Tibial nerve (tissue), 4 donors: ENCODE measurements at regions not wholly inside any gene's neighbourhood (a gene's known extent, or its start where the extent isn't known, plus 50 kb on each side); places are given as distances from the start of the nearest gene placed in this dataset.

ENCODE experiments used
- DNase-seq, 2 donors: peaks; one replicate each; pipeline ENCODE4 v3.0.0-alpha.2; 2019; ENCODE audit warnings: low spot score in 2 of 2
- H3K27ac ChIP-seq, 4 donors: fragments of 200-600 bp; sonication (generic) in 3 of 4; one replicate each; pipeline ENCODE4 v1.5.1; 2017 to 2019; ENCODE audit warnings: mild to moderate bottlenecking in 1 of 4
- H3K27me3 ChIP-seq, 2 donors: fragments of 200-600 bp; sonication (generic) in 1 of 2; one replicate each; pipeline versions ENCODE4 v1.5.1 to v1.6.0; 2017 to 2019
- H3K36me3 ChIP-seq, 3 donors: fragments of 200-600 bp; sonication (generic); one replicate each; pipeline ENCODE4 v1.5.1; 2018 to 2019
- H3K4me1 ChIP-seq, 4 donors: fragments of 200-600 bp; sonication (generic) in 3 of 4; one replicate each; pipeline ENCODE4 v1.5.1; 2017 to 2019
- H3K4me3 ChIP-seq, 4 donors: fragments of 200-600 bp; sonication (generic) in 3 of 4; one replicate each; pipeline ENCODE4 v1.5.1; 2017 to 2019; ENCODE audit warnings: mild to moderate bottlenecking in 1 of 4, moderate library complexity in 1 of 4
- H3K9me3 ChIP-seq, 4 donors: fragments of 200-600 bp; sonication (generic) in 3 of 4; one replicate each; pipeline ENCODE4 v1.5.1; 2017 to 2019
- CTCF ChIP-seq, 5 experiments: fragments of 200-600 bp in 3 of 5; fragments of 450-650 bp in 2 of 5; sonication (generic) in 3 of 5; IDR thresholded peaks; one replicate each; pipeline ENCODE4 v1.5.1; 2016 to 2019; ENCODE audit warnings: antibody characterized with exemption in 5 of 5, mild to moderate bottlenecking in 3 of 5, moderate library complexity in 2 of 5
- EP300 ChIP-seq, 2 donors: sonication (generic); formaldehyde crosslinking; IDR thresholded peaks; one replicate each; pipeline ENCODE4 v1.6.1; 2017; ENCODE audit warnings: antibody characterized with exemption in 2 of 2, mild to moderate bottlenecking in 1 of 2
- POLR2A ChIP-seq, 2 donors: fragments of 450-650 bp; IDR thresholded peaks; one replicate each; pipeline ENCODE4 v1.6.1; 2017; ENCODE audit warnings: antibody characterized with exemption in 2 of 2, mild to moderate bottlenecking in 2 of 2, moderate library complexity in 2 of 2
- WGBS, 2 donors: methylation state at CpG; one replicate each; pipeline ENCODE4 v1.1.5; 2018; 5-methylcytosine and 5-hydroxymethylcytosine counted together

GRCh38 chr10:90652519-90652918 lies 205.3 kb downstream of the HTR7 start:
- H3K4me3 ChIP-seq, result no peak overlapping the region
- no peaks in the 10 kb centered on the region for H3K36me3 ChIP-seq
- no peaks in the 10 kb centered on the region for H3K9me3 ChIP-seq
- no peak overlapping the region for H3K27ac ChIP-seq
- no peaks in the 10 kb centered on the region for H3K27me3 ChIP-seq
- no peak for DNase-seq
- H3K4me1 ChIP-seq, result no peaks in the 10 kb centered on the region
- TF ChIP-seq CTCF (IDR thresholded peaks at IDR 0.05) (no peak), POLR2A (IDR thresholded peaks at IDR 0.05) (no peak), EP300 (IDR thresholded peaks at IDR 0.05) (no peak)

GRCh38 chr10:90658791-90659190 lies 199.0 kb downstream of the HTR7 start:
- Histone ChIP-seq H3K36me3 (no peaks in the 10 kb centered on the region), H3K4me3 (no peak overlapping the region), H3K9me3 (peaks cover 0 to 3% (median 0%) of the 10 kb centered on the region in 4 donors), H3K4me1 (no peaks in the 10 kb centered on the region), H3K27ac (no peak overlapping the region), H3K27me3 (no peaks in the 10 kb centered on the region)
- no peak for DNase-seq
- TF ChIP-seq CTCF (IDR thresholded peaks at IDR 0.05) (no peak), EP300 (IDR thresholded peaks at IDR 0.05) (no peak), POLR2A (IDR thresholded peaks at IDR 0.05) (no peak)
- WGBS, 2 donors, result 0 to 35% methylated on average over 1 of the region's 1 CpG

DNA sequence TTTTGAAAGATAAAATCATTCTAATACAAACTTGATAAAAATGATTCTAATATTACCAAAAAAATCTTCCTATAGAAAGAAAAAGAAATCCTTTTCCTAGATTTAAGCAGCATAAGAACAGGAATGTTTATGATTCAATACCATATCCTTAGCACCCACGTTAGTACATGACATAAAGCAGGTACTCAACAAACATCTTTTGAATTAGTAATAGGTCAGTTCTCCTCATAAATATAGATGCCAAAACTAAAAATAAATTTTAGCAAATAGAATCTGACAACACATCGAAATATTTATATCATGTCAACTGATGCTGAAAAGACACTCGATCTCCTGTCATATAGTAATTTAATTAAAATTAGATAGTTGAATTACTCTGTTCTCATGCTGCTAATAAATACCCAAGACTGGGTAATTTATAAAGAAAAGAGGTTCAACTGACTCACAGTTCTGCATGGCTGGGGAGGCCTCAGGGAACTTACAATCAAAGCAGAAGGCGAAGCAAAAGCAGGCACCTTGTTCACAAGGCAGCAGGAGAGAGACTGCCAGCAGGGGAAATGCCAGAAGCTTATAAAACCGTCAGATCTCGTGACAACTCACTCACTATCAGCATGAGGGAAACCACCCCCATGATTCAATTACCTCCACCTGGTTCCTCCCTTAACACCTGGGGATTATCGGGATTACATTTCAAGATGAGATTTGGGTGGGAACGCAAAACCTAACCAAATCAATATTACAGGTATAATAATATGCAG lies 191.8 kb downstream of the HTR7 start:
- H3K9me3 ChIP-seq, result no peaks in the 10 kb centered on the region
- H3K36me3 ChIP-seq, result no peaks in the 10 kb centered on the region
- WGBS, 2 donors, result 68% methylated on average over 8 of the region's 8 CpGs
- H3K27me3 ChIP-seq, result no peaks in the 10 kb centered on the region
- no peak overlapping the region for H3K27ac ChIP-seq
- H3K4me3 ChIP-seq, result no peak overlapping the region
- H3K4me1 ChIP-seq, result no peaks in the 10 kb centered on the region
- no peak for DNase-seq
- no peak for TF ChIP-seq POLR2A (IDR thresholded peaks at IDR 0.05)
- no peak for TF ChIP-seq EP300 (IDR thresholded peaks at IDR 0.05)
- TF ChIP-seq CTCF (IDR thresholded peaks at IDR 0.05), result no peak

GRCh38 chr10:90674461-90674860 lies 183.4 kb downstream of the HTR7 start:
- no peaks in the 10 kb centered on the region for H3K27me3 ChIP-seq
- H3K4me1 ChIP-seq, result peaks cover 0 to 3% (median 0%) of the 10 kb centered on the region in 4 donors
- peak overlapping the region in 1 of 4 donors; percentile 36 for H3K27ac ChIP-seq
- TF ChIP-seq POLR2A (IDR thresholded peaks at IDR 0.05) (no peak), CTCF (IDR thresholded peaks at IDR 0.05) (no peak), EP300 (IDR thresholded peaks at IDR 0.05) (no peak)
- no peak for DNase-seq
- WGBS, 2 donors, result 25 to 34% methylated on average over 1 of the region's 1 CpG
- H3K4me3 ChIP-seq, result no peak overlapping the region
- no peaks in the 10 kb centered on the region for H3K36me3 ChIP-seq
- H3K9me3 ChIP-seq, result no peaks in the 10 kb centered on the region

GRCh38 chr10:90674928-90675327 lies 182.9 kb downstream of the HTR7 start:
- no peak for DNase-seq
- H3K36me3 ChIP-seq, result no peaks in the 10 kb centered on the region
- no peak overlapping the region for H3K4me3 ChIP-seq
- H3K9me3 ChIP-seq, result no peaks in the 10 kb centered on the region
- peaks cover 0 to 3% (median 0%) of the 10 kb centered on the region in 4 donors for H3K4me1 ChIP-seq
- WGBS, 2 donors, result 27 to 31% methylated on average over 5 of the region's 5 CpGs
- TF ChIP-seq EP300 (IDR thresholded peaks at IDR 0.05), result no peak
- no peak for TF ChIP-seq CTCF (IDR thresholded peaks at IDR 0.05)
- TF ChIP-seq POLR2A (IDR thresholded peaks at IDR 0.05), result no peak
- peak overlapping the region in 1 of 4 donors; percentile 36 for H3K27ac ChIP-seq
- no peaks in the 10 kb centered on the region for H3K27me3 ChIP-seq
